GM19455 (cell line): ENCODE measurements at regions not wholly inside any gene's neighbourhood (a gene's known extent, or its start where the extent isn't known, plus 50 kb on each side); places are given as distances from the start of the nearest gene placed in this dataset.

Experiments used
- ATAC-seq: cut with Tn5 transposase; IDR thresholded peaks from one replicate; pipeline ENCODE4 v1.9.1; 2021; ENCODE audit not compliant: unreplicated experiment

GRCh38 chr12:83859021-83859420, 1053.6 kb downstream of the SLC6A15 start:
- no peak for ATAC-seq

GRCh38 chr12:83856803-83857202, 1055.8 kb downstream of the SLC6A15 start:
- no peak for ATAC-seq

- ATAC-seq = no peak
Measured at GRCh38 chr12:83850531-83850930, 1062.1 kb downstream of the SLC6A15 start.

GRCh38 chr12:83848702-83849101, 1063.9 kb downstream of the SLC6A15 start:
- no peak for ATAC-seq

GRCh38 chr12:83843541-83843940, 1069.1 kb downstream of the SLC6A15 start:
- ATAC-seq = no peak

- no peak for ATAC-seq
Measured at GRCh38 chr12:83841620-83842019, 1071.0 kb downstream of the SLC6A15 start.

GRCh38 chr12:83827860-83828259, 1084.7 kb downstream of the SLC6A15 start:
- no peak for ATAC-seq

GRCh38 chr12:83827193-83827592, 1085.4 kb downstream of the SLC6A15 start:
- ATAC-seq = no peak

- peak; percentile 57 for ATAC-seq
Measured at GRCh38 chr12:83826112-83826511, 1086.5 kb downstream of the SLC6A15 start.

- peak; percentile 87 for ATAC-seq
Measured at GRCh38 chr12:83823386-83824045, 1089.1 kb downstream of the SLC6A15 start.

- ATAC-seq = no peak
Measured at GRCh38 chr12:83821967-83822366, 1090.6 kb downstream of the SLC6A15 start.

- ATAC-seq = no peak
Measured at GRCh38 chr12:83818881-83819280, 1093.7 kb downstream of the SLC6A15 start.

- no peak for ATAC-seq
Measured at GRCh38 chr12:83817730-83818129, 1094.9 kb downstream of the SLC6A15 start.

- ATAC-seq = no peak
Measured at GRCh38 chr12:83808591-83808990, 1104.0 kb downstream of the SLC6A15 start.

GRCh38 chr12:83807871-83808270, 1104.7 kb downstream of the SLC6A15 start:
- no peak for ATAC-seq

GRCh38 chr12:83805873-83806272, 1106.7 kb downstream of the SLC6A15 start:
- no peak for ATAC-seq

- ATAC-seq = no peak
Measured at GRCh38 chr12:83805156-83805772, 1107.3 kb downstream of the SLC6A15 start.

GRCh38 chr12:83801972-83802371, 1110.6 kb downstream of the SLC6A15 start:
- ATAC-seq = no peak

- ATAC-seq = no peak
Measured at GRCh38 chr12:83800022-83800421, 1112.6 kb downstream of the SLC6A15 start.

GRCh38 chr12:83796531-83796930, 1109.8 kb downstream of the TMTC2 start:
- ATAC-seq = no peak

- ATAC-seq = no peak
Measured at GRCh38 chr12:83793616-83794015, 1106.9 kb downstream of the TMTC2 start.

GRCh38 chr12:83784298-83784890, 1097.7 kb downstream of the TMTC2 start:
- no peak for ATAC-seq
